Suppressor macrophage (primary cell): ENCODE measurements at regions not wholly inside any gene's neighbourhood (a gene's known extent, or its start where the extent isn't known, plus 50 kb on each side); places are given as distances from the start of the nearest gene placed in this dataset.
"Not testable (repeated sequence)": the region's sequence is repeated elsewhere in the genome, so short reads cannot be mapped to it uniquely, and the experiment has no call there.

ENCODE experiments used
- DNase-seq, 4 experiments: peaks; one replicate each; pipeline ENCODE4 v3.0.0-alpha.2; 2020 to 2022

GRCh38 chr10:118915161-118915560 lies 114.4 kb upstream of the NANOS1 start:
- no peak for DNase-seq

- no peak for DNase-seq
Measured at GRCh38 chr10:118916777-118917176, 112.7 kb upstream of the NANOS1 start.

GRCh38 chr10:118917701-118918100 lies 111.8 kb upstream of the NANOS1 start:
- DNase-seq = no peak

GRCh38 chr10:118918116-118918515 lies 111.4 kb upstream of the NANOS1 start:
- no peak for DNase-seq

GRCh38 chr10:118918587-118918986 lies 110.9 kb upstream of the NANOS1 start:
- DNase-seq = peak in 3 of 4 experiments; percentile 28 to 42 (median 32)

GRCh38 chr10:118920206-118920605 lies 109.3 kb upstream of the NANOS1 start:
- DNase-seq = no peak

- no peak for DNase-seq
Measured at GRCh38 chr10:118922226-118922625, 107.3 kb upstream of the NANOS1 start.

GRCh38 chr10:118922972-118923371 lies 106.5 kb upstream of the NANOS1 start:
- DNase-seq = no peak

GRCh38 chr10:118924493-118924892 lies 105.0 kb upstream of the NANOS1 start:
- no peak for DNase-seq

- no peak for DNase-seq
Measured at GRCh38 chr10:118925404-118926071, 104.0 kb upstream of the NANOS1 start.

GRCh38 chr10:118926072-118926417 lies 103.5 kb upstream of the NANOS1 start:
- no peak for DNase-seq

GRCh38 chr10:118926441-118926840 lies 103.1 kb upstream of the NANOS1 start:
- no peak for DNase-seq

GRCh38 chr10:118926903-118927302 lies 102.6 kb upstream of the NANOS1 start:
- DNase-seq = no peak

- DNase-seq = peak; percentile 50 to 89 (median 79)
Measured at GRCh38 chr10:118927321-118927720, 102.2 kb upstream of the NANOS1 start.

- no peak for DNase-seq
Measured at GRCh38 chr10:118930614-118931013, 98.9 kb upstream of the NANOS1 start.

- DNase-seq = no peak
Measured at GRCh38 chr10:118931436-118931835, 98.1 kb upstream of the NANOS1 start.

- not testable (repeated sequence) for DNase-seq
Measured at GRCh38 chr10:118932154-118932553, 97.4 kb upstream of the NANOS1 start.

GRCh38 chr10:118937226-118937625 lies 92.3 kb upstream of the NANOS1 start:
- no peak for DNase-seq

GRCh38 chr10:118939211-118940007 lies 90.1 kb upstream of the NANOS1 start:
- peak; percentile 16 to 69 (median 44) for DNase-seq

- no peak for DNase-seq
Measured at GRCh38 chr10:118940386-118940785, 89.1 kb upstream of the NANOS1 start.

GRCh38 chr10:118943253-118943652 lies 86.3 kb upstream of the NANOS1 start:
- no peak for DNase-seq

- DNase-seq = no peak
Measured at GRCh38 chr10:118944959-118945633, 84.4 kb upstream of the NANOS1 start.

GRCh38 chr10:118948786-118949185 lies 80.7 kb upstream of the NANOS1 start:
- DNase-seq = no peak
